ENCODE measurements at regions not wholly inside any gene's neighbourhood (a gene's known extent, or its start where the extent isn't known, plus 50 kb on each side); places are given as distances from the start of the nearest gene placed in this dataset.
A peak's percentile ranks its signal among the peaks of the same experiment; 100 is the strongest.

- no peak for DNase-seq (ENCODE audit: low read depth)
These were observed 288.3 kb upstream of the ZC3H12C start for GRCh38 chr11:109804911-109805310.

- no peak for DNase-seq (ENCODE audit: low read depth)
These were observed 287.0 kb upstream of the ZC3H12C start for GRCh38 chr11:109806205-109806604.

DNA sequence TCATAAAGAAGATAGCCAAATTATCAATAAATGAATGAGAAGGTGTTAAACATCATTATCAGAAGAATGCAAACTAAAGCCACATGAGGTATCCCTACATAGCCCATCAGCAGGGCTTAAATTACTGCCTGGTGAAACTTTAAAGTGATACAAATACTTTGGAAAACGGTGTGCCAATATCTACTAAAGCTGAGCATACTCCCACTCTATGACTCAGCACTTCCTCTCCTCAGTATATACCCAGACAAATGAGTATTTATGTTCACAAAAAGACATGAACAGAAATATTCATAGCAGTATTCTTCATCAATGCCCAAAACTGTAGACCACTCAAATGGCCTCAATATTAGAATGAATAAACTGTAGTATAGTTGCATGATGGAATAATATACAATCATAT lies 284.6 kb upstream of the ZC3H12C start:
- peak; percentile 73 for DNase-seq (ENCODE audit: low read depth)

GRCh38 chr11:109814824-109815223 lies 278.4 kb upstream of the ZC3H12C start:
- DNase-seq (ENCODE audit: low read depth) = no peak

- DNase-seq (ENCODE audit: low read depth) = no peak
These were observed 277.6 kb upstream of the ZC3H12C start for GRCh38 chr11:109815500-109816150.

DNA sequence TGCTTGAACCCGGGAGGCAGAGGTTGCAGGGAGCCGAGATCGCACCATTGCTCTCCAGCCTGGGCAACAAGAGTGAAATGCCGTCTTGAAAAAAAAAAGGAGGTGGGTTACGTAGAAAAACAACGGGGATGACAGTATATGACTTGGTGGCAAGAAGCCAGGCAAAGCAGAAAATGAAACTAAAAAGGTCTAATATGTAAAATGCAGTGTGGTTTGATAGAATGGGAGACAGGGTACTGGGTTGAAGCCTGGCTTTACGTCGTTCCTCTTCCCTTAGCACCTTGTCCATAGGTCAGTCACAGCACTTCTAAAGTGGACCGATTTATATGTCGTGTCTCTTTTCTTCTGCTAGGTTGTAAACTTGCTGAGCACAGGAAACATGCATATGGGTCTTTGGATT lies 274.9 kb upstream of the ZC3H12C start:
- DNase-seq (ENCODE audit: low read depth) = no peak

GRCh38 chr11:109819410-109819809 lies 273.8 kb upstream of the ZC3H12C start:
- no peak for DNase-seq (ENCODE audit: low read depth)

DNA sequence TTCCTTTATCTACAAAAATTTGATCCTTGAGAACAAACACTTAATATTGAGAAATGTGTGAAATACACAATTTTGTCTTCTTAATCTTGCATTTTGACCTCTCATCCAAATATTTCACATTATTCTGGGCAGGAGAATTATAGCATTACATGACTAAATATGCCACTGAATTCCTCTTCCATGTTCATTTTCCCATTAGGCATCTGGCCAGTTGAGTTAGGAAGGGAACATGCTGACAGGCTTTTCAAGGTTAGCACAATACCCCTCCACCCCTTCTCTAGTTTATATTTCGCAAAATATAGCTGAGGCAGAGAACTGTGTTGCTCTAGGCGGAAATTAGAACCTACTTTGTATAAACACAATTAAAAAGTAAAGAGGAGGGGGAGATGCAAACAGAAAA lies 271.7 kb upstream of the ZC3H12C start:
- DNase-seq (ENCODE audit: low read depth) = no peak

- DNase-seq (ENCODE audit: low read depth) = no peak
These were observed 270.6 kb upstream of the ZC3H12C start for GRCh38 chr11:109822436-109823102.

DNA sequence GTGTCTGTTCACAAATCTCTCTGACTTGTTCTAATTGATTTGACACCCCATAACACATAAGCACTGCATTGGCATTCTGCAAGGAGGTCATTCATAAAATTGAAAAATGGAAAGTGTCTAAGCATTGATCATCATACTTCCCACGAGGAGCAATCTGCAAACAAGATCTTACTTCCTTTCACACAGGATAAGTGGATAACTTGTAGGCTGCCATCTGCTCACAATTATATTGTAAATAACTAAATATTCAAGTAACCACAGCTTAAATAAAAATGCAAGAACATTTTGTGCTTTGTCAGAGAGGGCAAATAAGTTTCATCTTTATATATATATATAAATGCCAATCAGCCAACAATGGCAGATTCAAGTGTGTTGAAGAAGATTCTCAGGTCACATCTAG lies 264.8 kb upstream of the ZC3H12C start:
- no peak for DNase-seq (ENCODE audit: low read depth)

GRCh38 chr11:109838026-109838425 lies 255.2 kb upstream of the ZC3H12C start:
- no peak for DNase-seq (ENCODE audit: low read depth)

GRCh38 chr11:109845437-109845836 lies 247.8 kb upstream of the ZC3H12C start:
- DNase-seq (ENCODE audit: low read depth) = peak; percentile 4

DNA sequence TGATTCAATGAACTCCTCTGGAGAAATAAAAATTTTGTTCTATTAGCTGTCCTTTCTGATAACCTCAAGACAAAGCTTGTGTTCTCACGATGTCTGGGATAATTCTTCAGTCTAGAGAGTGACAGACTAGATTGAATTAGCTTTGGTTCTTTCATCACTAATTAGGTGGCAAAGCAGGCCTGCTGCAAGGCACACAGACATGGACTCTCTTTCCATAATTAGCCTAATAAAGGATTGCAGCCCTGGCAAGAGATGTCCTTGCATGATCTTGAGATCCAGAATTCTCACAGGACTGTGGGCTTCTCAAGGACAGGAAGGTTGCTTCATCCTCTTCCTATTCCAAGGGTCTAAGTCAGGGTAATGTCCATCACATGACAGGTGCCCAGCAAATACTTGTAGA lies 245.6 kb upstream of the ZC3H12C start:
- no peak for DNase-seq (ENCODE audit: low read depth)

DNA sequence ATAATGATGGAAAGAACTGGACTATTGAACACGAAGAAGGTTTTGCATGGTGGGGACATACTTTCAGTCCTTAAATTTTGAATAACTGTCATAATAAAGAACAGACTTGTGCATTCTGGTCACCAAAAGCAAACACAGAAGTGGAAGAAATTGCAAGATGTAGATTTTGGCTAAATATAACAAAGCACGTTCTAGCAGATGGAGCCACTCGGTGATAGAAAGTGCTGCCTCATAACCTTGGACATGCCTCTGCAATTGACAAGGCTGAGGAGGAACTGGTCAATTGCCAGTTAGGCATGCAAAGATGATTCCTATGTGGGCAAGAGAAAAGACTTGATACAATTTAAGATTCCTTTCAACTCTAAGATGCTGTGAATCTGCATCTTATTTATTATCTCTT lies 244.1 kb upstream of the ZC3H12C start:
- no peak for DNase-seq (ENCODE audit: low read depth)

DNA sequence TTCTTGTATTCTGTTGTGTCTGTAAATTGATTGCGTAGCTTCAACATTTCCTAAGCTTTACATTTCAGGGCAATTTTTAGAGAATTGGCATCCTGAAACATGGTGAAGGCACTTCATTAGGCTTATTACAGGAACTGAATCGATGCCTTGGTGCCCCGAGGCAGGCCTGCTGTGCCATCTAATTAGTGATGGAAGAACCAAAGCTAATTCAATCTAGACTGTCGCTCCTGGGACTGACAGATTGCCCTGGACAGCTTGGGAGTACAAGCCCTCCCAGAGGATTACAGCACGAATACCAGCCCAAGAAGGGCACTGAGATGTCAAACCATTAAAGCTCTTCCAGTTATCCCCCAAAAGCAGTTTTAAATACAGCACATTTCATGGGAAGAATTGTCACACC lies 243.2 kb upstream of the ZC3H12C start:
- DNase-seq (ENCODE audit: low read depth) = no peak

- peak; percentile 59 for DNase-seq (ENCODE audit: low read depth)
These were observed 241.3 kb upstream of the ZC3H12C start for GRCh38 chr11:109851780-109852390.

GRCh38 chr11:109853156-109853776 lies 239.9 kb upstream of the ZC3H12C start:
- DNase-seq (ENCODE audit: low read depth) = peak; percentile 86

DNA sequence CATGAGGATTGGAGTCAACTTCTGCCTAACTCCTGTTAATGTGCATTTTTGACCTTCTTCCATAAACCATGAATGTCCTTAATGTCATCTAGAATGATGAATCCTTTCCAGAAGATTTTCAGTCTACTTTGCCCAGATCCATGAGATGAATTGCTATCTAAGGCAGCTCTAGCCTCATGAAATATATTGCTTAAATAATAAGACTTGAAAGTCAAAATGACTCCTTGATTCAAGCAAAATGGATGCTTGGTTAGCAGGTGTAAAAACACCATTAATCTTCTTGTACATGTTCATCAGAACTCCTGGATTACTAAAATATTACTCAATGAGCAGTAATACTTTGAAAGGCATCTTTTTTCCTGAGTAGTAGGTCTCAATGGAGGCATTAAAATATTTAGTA lies 238.5 kb upstream of the ZC3H12C start:
- DNase-seq (ENCODE audit: low read depth) = no peak

DNA sequence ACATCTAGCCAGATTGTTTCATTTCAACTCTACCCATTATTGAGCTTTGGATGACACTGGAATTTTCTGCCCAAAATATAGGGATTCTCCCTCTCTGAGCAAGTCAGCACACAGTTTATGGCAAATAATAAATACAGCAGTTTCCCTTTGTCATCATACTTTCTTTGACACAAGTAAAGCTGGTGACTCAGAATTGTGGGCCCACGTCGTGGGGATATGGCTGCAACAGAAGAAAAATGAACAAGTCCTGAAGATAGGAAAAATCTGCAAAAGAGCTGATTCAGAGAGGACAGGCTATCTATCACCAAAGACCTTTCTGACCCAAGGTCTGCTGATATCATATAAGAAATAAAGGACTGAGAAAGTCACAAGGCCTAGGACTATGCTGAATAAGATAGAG lies 236.3 kb upstream of the ZC3H12C start:
- no peak for DNase-seq (ENCODE audit: low read depth)

DNA sequence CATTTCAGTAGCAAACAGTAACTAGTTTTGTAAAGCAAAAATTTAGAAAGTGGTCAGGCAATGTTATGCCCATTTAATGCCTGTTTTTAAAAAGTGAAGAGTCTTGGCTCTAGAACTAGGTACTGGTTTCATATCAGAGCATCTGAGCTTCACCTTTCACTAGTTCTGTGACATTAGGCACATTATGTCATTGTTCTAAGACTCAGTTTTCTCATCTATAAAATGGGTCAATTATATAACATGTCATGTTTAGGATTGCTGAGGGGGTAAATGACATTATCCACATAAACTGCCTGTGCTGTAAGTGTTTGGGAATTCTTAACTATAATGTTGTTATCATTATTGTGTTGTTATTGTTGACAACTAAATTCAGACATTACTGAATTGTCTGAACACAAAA lies 235.6 kb upstream of the ZC3H12C start:
- DNase-seq (ENCODE audit: low read depth) = no peak

DNA sequence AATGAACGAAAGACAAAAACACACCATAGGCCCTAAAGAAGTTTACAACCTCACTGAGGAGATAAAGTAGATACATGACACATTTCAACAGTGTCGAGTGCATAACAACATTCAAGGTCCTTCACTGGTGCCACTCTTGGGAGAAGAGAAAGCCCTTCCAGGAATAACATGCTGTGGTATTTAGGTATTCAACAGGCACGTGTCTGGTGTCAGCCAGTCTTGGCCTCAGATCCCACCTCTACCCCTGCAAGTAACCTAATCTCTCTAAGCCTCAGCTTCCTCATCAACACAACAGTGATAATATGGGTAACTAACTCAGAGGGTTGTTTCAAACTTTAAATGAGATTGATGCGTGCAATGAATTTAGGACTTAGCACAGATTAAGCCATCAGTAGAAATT lies 235.0 kb upstream of the ZC3H12C start:
- DNase-seq (ENCODE audit: low read depth) = peak; percentile 13

DNA sequence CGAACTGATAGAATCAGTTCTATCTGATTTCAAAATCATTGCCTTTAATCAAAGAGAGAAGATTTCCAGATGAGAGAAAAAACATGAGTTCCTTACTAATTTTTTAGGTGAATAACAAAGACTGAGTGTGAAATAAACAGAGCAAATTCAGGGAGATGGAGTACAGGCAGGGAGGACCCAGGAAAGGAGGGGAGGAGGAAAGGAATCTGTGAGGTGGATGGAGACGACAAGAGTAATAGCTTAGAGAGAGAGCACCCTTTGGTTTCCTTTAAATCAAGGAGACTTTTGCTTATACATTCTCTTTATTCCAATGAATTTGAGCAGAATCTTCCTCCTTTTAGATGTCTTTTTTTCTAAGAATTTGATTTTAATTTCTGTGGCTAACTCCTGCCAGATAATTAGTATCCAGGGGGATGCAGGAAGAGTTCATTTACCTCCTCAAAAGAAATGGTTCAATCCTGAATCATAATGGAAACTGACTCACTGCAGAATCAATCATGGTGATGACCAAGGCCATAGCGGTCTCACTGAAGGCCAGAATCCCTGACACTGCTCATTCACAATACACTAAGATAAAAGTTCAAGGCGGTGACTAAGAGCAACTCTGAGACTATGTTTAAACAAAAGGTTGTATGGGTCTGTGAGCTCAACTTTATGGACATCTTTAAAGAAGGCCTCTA lies 234.0 kb upstream of the ZC3H12C start:
- DNase-seq (ENCODE audit: low read depth) = peak; percentile 86

DNA sequence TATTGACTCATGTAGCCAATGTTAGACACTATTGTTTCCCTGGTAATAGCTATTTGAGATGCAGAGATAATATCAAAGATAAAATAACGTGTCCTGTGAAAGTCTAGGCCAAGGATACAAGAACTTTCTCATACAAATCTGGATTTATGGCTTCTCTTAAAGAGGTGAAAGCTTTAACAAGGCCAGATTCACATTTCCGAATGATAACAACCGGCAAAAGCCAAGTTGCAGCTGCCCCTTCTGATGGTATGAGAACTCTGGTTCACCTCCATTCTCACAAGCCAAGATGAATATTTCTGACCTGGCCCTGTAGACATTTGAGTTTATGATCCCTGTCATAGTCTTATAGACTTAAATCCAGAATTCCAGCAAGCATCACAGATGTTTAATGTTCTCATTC lies 230.4 kb upstream of the ZC3H12C start:
- DNase-seq (ENCODE audit: low read depth) = no peak

Measured in iris pigment epithelial cell (primary cell).